AG04449 (cell line): ENCODE measurements at regions not wholly inside any gene's neighbourhood (a gene's known extent, or its start where the extent isn't known, plus 50 kb on each side); places are given as distances from the start of the nearest gene placed in this dataset.

ENCODE experiments used
- CTCF ChIA-PET: fragments of 350-600 bp; formaldehyde crosslinking; extraction: SDS; loops from one replicate; lab custom pipeline; 2021; ENCODE audit warnings: antibody characterized with exemption; lab: Yijun Ruan, JAX
- POLR2A ChIA-PET: fragments of 400-600, 350-600 bp; formaldehyde crosslinking; extraction: SDS; loops from one replicate; lab custom pipeline; 2020; ENCODE audit warnings: antibody characterized with exemption, inconsistent platforms; lab: Yijun Ruan, JAX
- DNase-seq: peaks from one replicate; pipeline ENCODE4 v3.0.0-alpha.2; 2010; ENCODE audit warnings: low read depth, low spot score
- H3K4me3 ChIP-seq: 2 replicates; pipeline ENCODE4 v1.5.1; 2011; ENCODE audit warnings: low read depth, mild to moderate bottlenecking, control low read depth, low read length
- TF ChIP-seq, protein P1 (sequence below): IDR thresholded peaks from one replicate; pipeline ENCODE4 v1.5.1; 2011; ENCODE audit warnings: mild to moderate bottlenecking, moderate library complexity, low read length, control low read depth, inconsistent platforms; ENCODE audit not compliant: insufficient read depth; ENCODE audit errors: missing control alignments

GRCh38 chr9:34907044-34907443 is 51.0 kb upstream of the PHF24 start:
- ChIA-PET POLR2A (no interaction called here), CTCF (no interaction called here)
- TF ChIP-seq, protein P1, sequence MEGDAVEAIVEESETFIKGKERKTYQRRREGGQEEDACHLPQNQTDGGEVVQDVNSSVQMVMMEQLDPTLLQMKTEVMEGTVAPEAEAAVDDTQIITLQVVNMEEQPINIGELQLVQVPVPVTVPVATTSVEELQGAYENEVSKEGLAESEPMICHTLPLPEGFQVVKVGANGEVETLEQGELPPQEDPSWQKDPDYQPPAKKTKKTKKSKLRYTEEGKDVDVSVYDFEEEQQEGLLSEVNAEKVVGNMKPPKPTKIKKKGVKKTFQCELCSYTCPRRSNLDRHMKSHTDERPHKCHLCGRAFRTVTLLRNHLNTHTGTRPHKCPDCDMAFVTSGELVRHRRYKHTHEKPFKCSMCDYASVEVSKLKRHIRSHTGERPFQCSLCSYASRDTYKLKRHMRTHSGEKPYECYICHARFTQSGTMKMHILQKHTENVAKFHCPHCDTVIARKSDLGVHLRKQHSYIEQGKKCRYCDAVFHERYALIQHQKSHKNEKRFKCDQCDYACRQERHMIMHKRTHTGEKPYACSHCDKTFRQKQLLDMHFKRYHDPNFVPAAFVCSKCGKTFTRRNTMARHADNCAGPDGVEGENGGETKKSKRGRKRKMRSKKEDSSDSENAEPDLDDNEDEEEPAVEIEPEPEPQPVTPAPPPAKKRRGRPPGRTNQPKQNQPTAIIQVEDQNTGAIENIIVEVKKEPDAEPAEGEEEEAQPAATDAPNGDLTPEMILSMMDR, result no peak
- no peak overlapping the region for H3K4me3 ChIP-seq
- no peak for DNase-seq

- CTCF ChIA-PET, result interaction anchor here (0.5 to 7.6 kb wide), 66 partner anchors 9 to 655 kb away, joined by 3 to 209 read pairs (median 5); partner anchors contain the start of genes ATOSB, DNAJB5, FANCG and PIGO
- TF ChIP-seq, protein P1, result peak; percentile 83
- POLR2A ChIA-PET, result interaction anchor here (1.1 kb wide), 3 partner anchors 95 to 197 kb away, joined by 3 to 7 read pairs (median 4); partner anchors contain the start of gene PIGO
- DNase-seq, result no peak
- H3K4me3 ChIP-seq, result no peak overlapping the region
Measured at GRCh38 chr9:34899535-34900158, 58.4 kb upstream of the PHF24 start.

GRCh38 chr9:34898846-34899245 is 59.2 kb upstream of the PHF24 start:
- DNase-seq, result no peak
- TF ChIP-seq, protein P1, result no peak
- POLR2A ChIA-PET, result interaction anchor here (1.1 kb wide), 2 partner anchors 152 to 198 kb away, joined by 4 to 7 read pairs; partner anchors contain the start of gene PIGO
- H3K4me3 ChIP-seq, result no peak overlapping the region
- CTCF ChIA-PET, result interaction anchor here (0.6 to 7.6 kb wide), 50 partner anchors 9 to 655 kb away, joined by 3 to 209 read pairs (median 6); partner anchors contain the start of genes ATOSB, DNAJB5, FANCG and PIGO

DNA sequence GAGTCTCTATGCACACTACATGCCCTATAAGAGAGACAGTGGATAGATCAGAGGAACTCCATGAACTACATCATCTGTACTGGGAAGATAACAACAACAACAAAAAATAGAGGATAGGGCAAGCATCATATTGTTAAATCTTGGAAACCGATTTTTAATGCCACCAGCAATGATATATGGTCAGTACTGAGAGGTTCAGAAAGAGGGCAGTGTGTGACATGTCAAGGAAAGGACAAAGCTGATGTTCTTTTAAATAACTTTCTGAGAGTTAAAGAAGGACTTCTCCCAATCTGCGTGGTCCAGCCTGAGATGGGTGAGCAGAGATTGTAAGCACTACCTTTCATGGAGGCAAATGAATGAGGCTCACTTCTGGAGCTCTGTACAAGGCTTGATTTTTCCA is 62.0 kb upstream of the PHF24 start:
- POLR2A ChIA-PET, result no interaction called here
- TF ChIP-seq, protein P1, result no peak
- H3K4me3 ChIP-seq, result no peak overlapping the region
- DNase-seq, result no peak
- CTCF ChIA-PET, result interaction anchor here (1.0 to 7.6 kb wide), 5 partner anchors 31 to 218 kb away, joined by 3 to 209 read pairs (median 9); partner anchors contain the start of gene PIGO

GRCh38 chr9:34892886-34893285 is 65.2 kb upstream of the PHF24 start:
- ChIA-PET CTCF (interaction anchor here (1.0 to 1.3 kb wide), 4 partner anchors 92 to 585 kb away, joined by 3 to 5 read pairs (median 3); partner anchors contain the start of gene PIGO), POLR2A (no interaction called here)

GRCh38 chr9:34891386-34891785 is 66.7 kb upstream of the PHF24 start:
- CTCF ChIA-PET, result interaction anchor here (7.0 kb wide), 1 partner anchor 8 kb away, joined by 40 read pairs; no protein-coding TSS in a partner anchor
- H3K4me3 ChIP-seq, result no peak overlapping the region
- POLR2A ChIA-PET, result no interaction called here
- no peak for DNase-seq
- TF ChIP-seq, protein P1, result no peak

More at GRCh38 chr9:34892886-34893285, 65.2 kb upstream of the PHF24 start:
- TF ChIP-seq, protein P1, result no peak
- no peak overlapping the region for H3K4me3 ChIP-seq
- no peak for DNase-seq
